OCI-LY3 (cell line): ENCODE measurements at regions not wholly inside any gene's neighbourhood (a gene's known extent, or its start where the extent isn't known, plus 50 kb on each side); places are given as distances from the start of the nearest gene placed in this dataset.

Experiments
- H2AFZ ChIP-seq: fragments of 200-600, 300-600 bp; shearing (Covaris generic); 2 replicates; pipeline ENCODE4 v1.6.0; 2014; ENCODE audit warnings: antibody characterized with exemption, low read depth, low read length
- H3K27ac ChIP-seq: fragments of 200-600, 300-600 bp; sonication (generic); 2 replicates; pipeline ENCODE4 v1.5.1; 2014; ENCODE audit warnings: mild to moderate bottlenecking, low read length, moderate library complexity, mixed read lengths
- H3K27me3 ChIP-seq: fragments of 200-600, 300-600 bp; sonication (generic); 2 replicates; pipeline ENCODE4 v1.6.1; 2014; ENCODE audit warnings: low read depth, low read length, mixed read lengths
- H3K36me3 ChIP-seq: fragments of 200-600, 300-600 bp; sonication (generic); replicated peaks from 2 replicates; pipeline ENCODE3; 2014; ENCODE audit warnings: low read depth, low read length, mixed read lengths
- H3K4me1 ChIP-seq: fragments of 300-600, 200-600 bp; sonication (generic); 2 replicates; pipeline ENCODE4 v1.6.1; 2014; ENCODE audit warnings: low read length, mixed read lengths
- H3K4me2 ChIP-seq: fragments of 200-600, 300-600 bp; sonication (generic); 2 replicates; pipeline ENCODE4 v1.6.1; 2014; ENCODE audit warnings: low read length, mixed read lengths
- H3K4me3 ChIP-seq: fragments of 300-600, 200-600 bp; sonication (generic); 2 replicates; pipeline ENCODE4 v1.5.1; 2014; ENCODE audit warnings: antibody characterized with exemption, mild to moderate bottlenecking, low read length, moderate library complexity
- H3K79me2 ChIP-seq: fragments of 300-600, 200-600 bp; shearing (Covaris generic); 2 replicates; pipeline ENCODE4 v1.6.1; 2014; ENCODE audit warnings: mild to moderate bottlenecking, low read length, mixed read lengths
- H3K9ac ChIP-seq: fragments of 300-600, 200-600 bp; shearing (Covaris generic); 2 replicates; pipeline ENCODE4 v1.6.0; 2014; ENCODE audit warnings: mild to moderate bottlenecking, low read length, moderate library complexity
- H3K9me3 ChIP-seq: fragments of 200-600, 300-600 bp; shearing (Covaris generic); 2 replicates; pipeline ENCODE4 v1.6.1; 2014; ENCODE audit warnings: low read length, mixed read lengths; ENCODE audit not compliant: insufficient read depth
- H4K20me1 ChIP-seq: fragments of 200-600, 300-600 bp; sonication (generic); 2 replicates; pipeline ENCODE4 v1.6.1; 2016; ENCODE audit warnings: low read length, mixed read lengths; ENCODE audit not compliant: insufficient read depth
- EZH2phosphoT487 ChIP-seq: fragments of 200-600 bp; shearing (Covaris generic); IDR thresholded peaks from 2 replicates; pipeline ENCODE4 v1.6.1; 2018; ENCODE audit warnings: antibody characterized with exemption, mixed run types, low read depth
- TF ChIP-seq, protein P1 (sequence below): fragments of 200-600, 300-600 bp; sonication (generic); IDR thresholded peaks from 2 replicates; pipeline ENCODE4 v1.5.1; 2014; ENCODE audit warnings: antibody characterized with exemption, low read length, low read depth

DNA sequence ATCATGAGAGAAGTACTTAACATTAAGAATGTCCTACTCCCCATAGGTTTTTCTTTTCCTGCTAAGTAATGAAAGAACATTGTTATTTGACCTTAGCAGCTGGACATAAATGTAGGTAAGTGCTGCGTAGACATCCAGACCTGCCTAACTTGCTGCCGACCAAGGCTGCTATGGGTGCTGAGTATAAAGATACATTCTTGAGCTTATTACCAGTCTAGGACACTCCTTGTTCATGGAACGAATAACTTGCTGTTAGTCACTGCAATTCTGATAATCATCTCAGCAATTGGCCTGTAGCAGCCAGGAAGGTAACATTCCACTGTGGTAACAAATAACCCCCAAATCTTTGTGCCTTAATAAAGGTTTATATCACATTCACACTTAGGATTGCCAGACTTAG, 478.1 kb downstream of the VRK1 start:
- peaks cover 22% of the 10 kb centered on the region for H3K27me3 ChIP-seq
- H2AFZ ChIP-seq, result no peak overlapping the region
- no peak overlapping the region for H3K9ac ChIP-seq
- no peaks in the 10 kb centered on the region for H3K4me1 ChIP-seq
- H3K36me3 ChIP-seq, result no peaks in the 10 kb centered on the region
- H3K9me3 ChIP-seq, result no peaks in the 10 kb centered on the region
- no peaks in the 10 kb centered on the region for H4K20me1 ChIP-seq
- no peak overlapping the region for H3K27ac ChIP-seq
- H3K4me2 ChIP-seq, result no peak overlapping the region
- no peak overlapping the region for H3K4me3 ChIP-seq
- no peaks in the 10 kb centered on the region for H3K79me2 ChIP-seq
- TF ChIP-seq, protein P1, sequence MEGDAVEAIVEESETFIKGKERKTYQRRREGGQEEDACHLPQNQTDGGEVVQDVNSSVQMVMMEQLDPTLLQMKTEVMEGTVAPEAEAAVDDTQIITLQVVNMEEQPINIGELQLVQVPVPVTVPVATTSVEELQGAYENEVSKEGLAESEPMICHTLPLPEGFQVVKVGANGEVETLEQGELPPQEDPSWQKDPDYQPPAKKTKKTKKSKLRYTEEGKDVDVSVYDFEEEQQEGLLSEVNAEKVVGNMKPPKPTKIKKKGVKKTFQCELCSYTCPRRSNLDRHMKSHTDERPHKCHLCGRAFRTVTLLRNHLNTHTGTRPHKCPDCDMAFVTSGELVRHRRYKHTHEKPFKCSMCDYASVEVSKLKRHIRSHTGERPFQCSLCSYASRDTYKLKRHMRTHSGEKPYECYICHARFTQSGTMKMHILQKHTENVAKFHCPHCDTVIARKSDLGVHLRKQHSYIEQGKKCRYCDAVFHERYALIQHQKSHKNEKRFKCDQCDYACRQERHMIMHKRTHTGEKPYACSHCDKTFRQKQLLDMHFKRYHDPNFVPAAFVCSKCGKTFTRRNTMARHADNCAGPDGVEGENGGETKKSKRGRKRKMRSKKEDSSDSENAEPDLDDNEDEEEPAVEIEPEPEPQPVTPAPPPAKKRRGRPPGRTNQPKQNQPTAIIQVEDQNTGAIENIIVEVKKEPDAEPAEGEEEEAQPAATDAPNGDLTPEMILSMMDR, result no peak
- no peak for TF ChIP-seq EZH2phosphoT487

DNA sequence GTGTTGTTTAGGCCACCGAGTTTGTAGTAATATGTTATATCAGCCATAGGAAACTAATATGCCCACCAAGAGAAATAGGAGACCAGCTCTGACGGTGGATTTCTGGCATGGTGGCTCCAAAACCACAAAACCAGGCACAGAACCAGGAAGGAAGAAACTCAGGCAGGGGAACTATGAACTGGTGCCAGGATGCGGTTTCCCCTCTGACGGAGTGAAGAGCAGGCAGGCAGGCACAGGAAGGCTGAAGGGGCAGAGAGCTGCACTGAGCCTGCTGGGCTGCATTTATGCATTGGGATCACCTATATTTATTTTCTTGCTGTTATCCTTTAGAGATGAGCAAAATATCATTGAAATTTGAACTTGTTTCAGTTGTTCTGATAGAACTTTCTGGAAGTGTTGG, 479.4 kb downstream of the VRK1 start:
- no peak overlapping the region for H3K4me3 ChIP-seq
- H3K9me3 ChIP-seq, result no peaks in the 10 kb centered on the region
- H3K4me1 ChIP-seq, result no peaks in the 10 kb centered on the region
- H3K36me3 ChIP-seq, result no peaks in the 10 kb centered on the region
- H3K9ac ChIP-seq, result no peak overlapping the region
- no peaks in the 10 kb centered on the region for H3K79me2 ChIP-seq
- no peak for TF ChIP-seq EZH2phosphoT487
- TF ChIP-seq, protein P1, result no peak
- H3K27me3 ChIP-seq, result peaks cover 22% of the 10 kb centered on the region
- no peak overlapping the region for H2AFZ ChIP-seq
- H4K20me1 ChIP-seq, result no peaks in the 10 kb centered on the region
- no peak overlapping the region for H3K27ac ChIP-seq
- no peak overlapping the region for H3K4me2 ChIP-seq

DNA sequence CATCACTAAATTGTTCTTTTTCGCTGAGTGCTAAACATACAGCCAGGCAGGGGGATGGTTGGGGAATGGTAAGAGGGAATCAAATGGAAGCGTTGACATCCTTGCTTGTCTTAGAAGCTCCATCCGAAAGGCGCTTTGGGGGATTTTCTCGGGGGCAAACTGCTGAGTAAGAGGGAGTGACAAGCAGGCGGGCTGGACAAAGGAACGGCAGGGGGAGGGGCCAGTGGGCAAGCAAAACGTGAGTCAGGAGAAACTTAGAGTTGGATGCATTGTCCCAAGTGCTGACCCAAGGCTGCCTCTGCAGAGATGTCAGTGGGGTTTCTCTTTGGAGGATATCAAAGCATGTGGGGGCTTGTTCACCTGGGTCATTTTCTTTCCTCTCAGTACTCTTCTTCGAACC, 480.5 kb downstream of the VRK1 start:
- no peak for TF ChIP-seq EZH2phosphoT487
- TF ChIP-seq, protein P1, result no peak
- H3K4me1 ChIP-seq, result no peaks in the 10 kb centered on the region
- H4K20me1 ChIP-seq, result no peaks in the 10 kb centered on the region
- peaks cover 18% of the 10 kb centered on the region for H3K27me3 ChIP-seq
- H3K36me3 ChIP-seq, result no peaks in the 10 kb centered on the region
- H3K9ac ChIP-seq, result no peak overlapping the region
- no peaks in the 10 kb centered on the region for H3K9me3 ChIP-seq
- no peak overlapping the region for H2AFZ ChIP-seq
- H3K4me2 ChIP-seq, result no peak overlapping the region
- H3K79me2 ChIP-seq, result no peaks in the 10 kb centered on the region
- no peak overlapping the region for H3K4me3 ChIP-seq
- no peak overlapping the region for H3K27ac ChIP-seq

DNA sequence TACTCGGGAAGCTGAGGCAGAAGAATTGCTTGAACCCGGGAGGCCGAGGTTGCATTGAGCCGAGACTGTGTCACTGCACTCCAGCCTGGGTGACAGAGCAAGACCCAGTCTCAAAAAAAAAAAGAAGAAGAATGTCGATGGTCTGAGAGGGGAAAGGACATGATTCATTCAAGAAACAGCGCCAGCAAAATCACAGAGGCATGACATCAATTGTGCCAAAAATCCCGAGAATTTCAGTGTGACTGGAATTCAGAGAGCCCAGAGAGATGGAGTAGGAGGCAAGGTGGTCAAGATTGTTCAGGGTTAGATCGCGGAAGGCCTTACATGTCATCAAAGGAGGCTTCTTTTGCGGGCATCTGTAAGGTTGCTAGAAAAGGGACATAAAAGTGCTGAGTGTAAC, 483.3 kb downstream of the VRK1 start:
- Histone ChIP-seq H3K27ac (no peak overlapping the region), H3K79me2 (no peaks in the 10 kb centered on the region), H2AFZ (no peak overlapping the region), H3K4me2 (no peak overlapping the region), H4K20me1 (no peaks in the 10 kb centered on the region), H3K9me3 (no peaks in the 10 kb centered on the region), H3K36me3 (no peaks in the 10 kb centered on the region), H3K9ac (no peak overlapping the region), H3K4me3 (no peak overlapping the region), H3K27me3 (peaks cover 15% of the 10 kb centered on the region), H3K4me1 (no peaks in the 10 kb centered on the region)
- TF ChIP-seq, protein P1, result no peak
- TF ChIP-seq EZH2phosphoT487, result no peak
